ENCODE measurements at regions not wholly inside any gene's neighbourhood (a gene's known extent, or its start where the extent isn't known, plus 50 kb on each side); places are given as distances from the start of the nearest gene placed in this dataset.

GRCh38 chr21:24197923-24198322 lies 1409.4 kb downstream of the MRPL39 start:
- TF ChIP-seq CTCF (IDR thresholded peaks at IDR 0.05) (no peak), POLR2A (IDR thresholded peaks at IDR 0.05) (no peak)
